Trophoblast cell (in vitro differentiated cells and primary cell): ENCODE measurements at regions not wholly inside any gene's neighbourhood (a gene's known extent, or its start where the extent isn't known, plus 50 kb on each side); places are given as distances from the start of the nearest gene placed in this dataset.
"Not testable (repeated sequence)": the region's sequence is repeated elsewhere in the genome, so short reads cannot be mapped to it uniquely, and the experiment has no call there.

Experiments
- DNase-seq, 2 donors: peaks; one replicate each; pipeline ENCODE4 v3.0.0-alpha.2; 2016
- H2AFZ ChIP-seq: 2 replicates; pipeline ENCODE4 v1.6.1; 2013; ENCODE audit warnings: low read length, moderate library complexity, mild to moderate bottlenecking; ENCODE audit not compliant: insufficient read depth, poor library complexity
- H2AK5ac ChIP-seq: 2 replicates; pipeline ENCODE4 v1.6.1; 2013; ENCODE audit warnings: mild to moderate bottlenecking, low read length
- H2BK120ac ChIP-seq: 2 replicates; pipeline ENCODE4 v1.6.1; 2013; ENCODE audit warnings: low read length, mild to moderate bottlenecking, moderate library complexity; ENCODE audit not compliant: insufficient read depth, poor library complexity
- H2BK12ac ChIP-seq: 2 replicates; pipeline ENCODE4 v1.6.1; 2013; ENCODE audit warnings: mild to moderate bottlenecking, low read length, moderate library complexity
- H2BK5ac ChIP-seq: 2 replicates; pipeline ENCODE4 v1.6.1; 2013; ENCODE audit warnings: low read length, low read depth, moderate library complexity, mild to moderate bottlenecking; ENCODE audit not compliant: poor library complexity
- H3K14ac ChIP-seq: 2 replicates; pipeline ENCODE4 v1.6.1; 2013; ENCODE audit warnings: mild to moderate bottlenecking, low read length
- H3K18ac ChIP-seq: 2 replicates; pipeline ENCODE4 v1.6.1; 2013; ENCODE audit warnings: mild to moderate bottlenecking, low read length
- H3K23ac ChIP-seq: 2 replicates; pipeline ENCODE4 v1.6.1; 2013; ENCODE audit warnings: low read length
- H3K27ac ChIP-seq: 2 replicates; pipeline ENCODE4 v1.5.1; 2013; ENCODE audit warnings: low read depth, mild to moderate bottlenecking, inconsistent platforms, low read length, moderate library complexity
- H3K27me3 ChIP-seq: 2 replicates; pipeline ENCODE4 v1.6.1; 2013; ENCODE audit warnings: inconsistent platforms, mild to moderate bottlenecking, low read length, moderate library complexity; ENCODE audit not compliant: insufficient read depth
- H3K36me3 ChIP-seq, 2 experiments: 1 replicate in 1 of 2; 2 replicates in 1 of 2; pipeline ENCODE4 v1.6.1; 2013; ENCODE audit warnings: low read length in 2 of 2, mild to moderate bottlenecking in 2 of 2, moderate library complexity in 1 of 2; ENCODE audit not compliant: insufficient read depth in 2 of 2, control insufficient read depth in 1 of 2
- H3K4ac ChIP-seq: 2 replicates; pipeline ENCODE4 v1.6.1; 2013; ENCODE audit warnings: low read depth, mild to moderate bottlenecking, low read length, moderate library complexity
- H3K4me1 ChIP-seq, 2 experiments: 1 replicate in 1 of 2; 2 replicates in 1 of 2; pipeline ENCODE4 v1.6.1; 2013; ENCODE audit warnings: low read length in 2 of 2, mild to moderate bottlenecking in 2 of 2, moderate library complexity in 1 of 2; ENCODE audit not compliant: insufficient read depth in 2 of 2, control insufficient read depth in 1 of 2
- H3K4me2 ChIP-seq: 2 replicates; pipeline ENCODE4 v1.6.1; 2013; ENCODE audit warnings: inconsistent platforms, mild to moderate bottlenecking, low read length, moderate library complexity
- H3K4me3 ChIP-seq: 2 replicates; pipeline ENCODE4 v1.5.1; 2013; ENCODE audit warnings: mild to moderate bottlenecking, low read depth, low read length, inconsistent platforms
- H3K79me1 ChIP-seq: one replicate; pipeline ENCODE4 v1.6.1; 2013; ENCODE audit warnings: low read length
- H3K79me2 ChIP-seq: 2 replicates; pipeline ENCODE4 v1.6.1; 2013; ENCODE audit warnings: low read length, mild to moderate bottlenecking; ENCODE audit not compliant: control insufficient read depth, insufficient read depth, poor library complexity
- H3K9ac ChIP-seq: 2 replicates; pipeline ENCODE4 v1.6.1; 2013; ENCODE audit warnings: mild to moderate bottlenecking, low read length
- H3K9me3 ChIP-seq: 2 replicates; pipeline ENCODE4 v1.6.1; 2013; ENCODE audit warnings: low read depth, mild to moderate bottlenecking, control low read depth, inconsistent platforms, low read length; ENCODE audit not compliant: insufficient read depth
- H4K12ac ChIP-seq: 2 replicates; pipeline ENCODE4 v1.6.1; 2013; ENCODE audit warnings: low read depth, mild to moderate bottlenecking, low read length, moderate library complexity
- H4K8ac ChIP-seq: 2 replicates; pipeline ENCODE4 v1.6.1; 2013; ENCODE audit warnings: low read depth, mild to moderate bottlenecking, low read length, moderate library complexity
- H4K91ac ChIP-seq: one replicate; pipeline ENCODE4 v1.6.1; 2013; ENCODE audit warnings: low read depth, mild to moderate bottlenecking, low read length, moderate library complexity
- WGBS: extraction: QIAGEN DNeasy Blood & Tissue Kit; methylation state at CpG from one replicate; pipeline ENCODE4 v1.1.7; 2013; ENCODE audit warnings: missing lambda C conversion rate; ENCODE audit not compliant: insufficient read length, insufficient coverage; ENCODE audit errors: extremely low coverage; 5-methylcytosine and 5-hydroxymethylcytosine counted together

GRCh38 chr1:99062192-99062591 lies 57.5 kb upstream of the PLPPR5 start:
- Histone ChIP-seq H4K91ac (no peak overlapping the region), H2BK5ac (no peak overlapping the region), H2AFZ (no peak overlapping the region), H3K4ac (no peak overlapping the region), H2AK5ac (no peak overlapping the region), H4K8ac (no peak overlapping the region), H3K79me1 (no peaks in the 10 kb centered on the region), H3K14ac (no peak overlapping the region), H3K36me3 (no peaks in the 10 kb centered on the region), H3K9me3 (no peaks in the 10 kb centered on the region), H3K27ac (no peak overlapping the region), H3K79me2 (no peaks in the 10 kb centered on the region), H3K4me2 (no peak overlapping the region), H2BK120ac (no peak overlapping the region), H3K4me1 (no peaks in the 10 kb centered on the region), H2BK12ac (no peak overlapping the region), H3K9ac (no peak overlapping the region), H3K27me3 (no peaks in the 10 kb centered on the region), H3K18ac (no peak overlapping the region), H3K23ac (no peak overlapping the region), H4K12ac (no peak overlapping the region), H3K4me3 (no peak overlapping the region)
- no peak for DNase-seq

- WGBS = no CpG with 5 or more reads among the region's 3 CpGs
- no peak overlapping the region for H3K18ac ChIP-seq
Observed at GRCh38 chr1:99069146-99069545, 64.5 kb upstream of the PLPPR5 start.

GRCh38 chr1:99078529-99078928 lies 73.9 kb upstream of the PLPPR5 start:
- H4K12ac ChIP-seq, H3K4ac ChIP-seq, H3K36me3 ChIP-seq, H3K9me3 ChIP-seq, H3K4me3 ChIP-seq, H3K27ac ChIP-seq, H2BK12ac ChIP-seq, H3K4me1 ChIP-seq, H2BK120ac ChIP-seq, H2AK5ac ChIP-seq, H3K18ac ChIP-seq, H2AFZ ChIP-seq, H4K91ac ChIP-seq, H4K8ac ChIP-seq, H2BK5ac ChIP-seq, H3K79me1 ChIP-seq, H3K9ac ChIP-seq, H3K14ac ChIP-seq, H3K4me2 ChIP-seq, H3K23ac ChIP-seq, DNase-seq, H3K27me3 ChIP-seq, H3K79me2 ChIP-seq: not testable (repeated sequence)
- no CpG with 5 or more reads among the region's 31 CpGs for WGBS

More at GRCh38 chr1:99069146-99069545, 64.5 kb upstream of the PLPPR5 start:
- no peak overlapping the region for H3K23ac ChIP-seq
- H3K27me3 ChIP-seq = no peaks in the 10 kb centered on the region
- no peak overlapping the region for H3K14ac ChIP-seq
- no peak overlapping the region for H4K12ac ChIP-seq
- H2BK12ac ChIP-seq = no peak overlapping the region
- no peak overlapping the region for H2AK5ac ChIP-seq
- no peak overlapping the region for H4K8ac ChIP-seq
- H3K4me2 ChIP-seq = no peak overlapping the region
- no peak overlapping the region for H2BK120ac ChIP-seq
- no peak overlapping the region for H3K27ac ChIP-seq
- no peaks in the 10 kb centered on the region for H3K4me1 ChIP-seq
- H3K36me3 ChIP-seq = no peaks in the 10 kb centered on the region
- no peak overlapping the region for H2AFZ ChIP-seq
- H2BK5ac ChIP-seq = no peak overlapping the region
- no peak for DNase-seq
- H3K9ac ChIP-seq = no peak overlapping the region
- H3K4ac ChIP-seq = no peak overlapping the region
- no peak overlapping the region for H3K4me3 ChIP-seq
- no peaks in the 10 kb centered on the region for H3K79me1 ChIP-seq
- H3K79me2 ChIP-seq = no peaks in the 10 kb centered on the region
- H4K91ac ChIP-seq = no peak overlapping the region
- no peaks in the 10 kb centered on the region for H3K9me3 ChIP-seq

- H3K27ac ChIP-seq = no peak overlapping the region
- no peak for DNase-seq
- WGBS = no CpG with 5 or more reads among the region's 2 CpGs
Observed at GRCh38 chr1:99082366-99082765, 77.7 kb upstream of the PLPPR5 start.

More at GRCh38 chr1:99082366-99082765, 77.7 kb upstream of the PLPPR5 start:
- H3K4ac ChIP-seq = no peak overlapping the region
- no peaks in the 10 kb centered on the region for H3K79me2 ChIP-seq
- H3K23ac ChIP-seq = no peak overlapping the region
- no peak overlapping the region for H2BK12ac ChIP-seq
- H2BK120ac ChIP-seq = no peak overlapping the region
- H3K4me1 ChIP-seq = no peaks in the 10 kb centered on the region
- H3K18ac ChIP-seq = no peak overlapping the region
- H4K8ac ChIP-seq = no peak overlapping the region
- H3K79me1 ChIP-seq = no peaks in the 10 kb centered on the region
- no peak overlapping the region for H4K12ac ChIP-seq
- H3K4me2 ChIP-seq = no peak overlapping the region
- H2AK5ac ChIP-seq = no peak overlapping the region
- no peak overlapping the region for H3K9ac ChIP-seq
- no peak overlapping the region for H3K4me3 ChIP-seq
- H3K36me3 ChIP-seq = no peaks in the 10 kb centered on the region
- H3K14ac ChIP-seq = no peak overlapping the region
- H4K91ac ChIP-seq = no peak overlapping the region
- H3K9me3 ChIP-seq = no peaks in the 10 kb centered on the region
- H2BK5ac ChIP-seq = no peak overlapping the region
- H2AFZ ChIP-seq = no peak overlapping the region
- no peaks in the 10 kb centered on the region for H3K27me3 ChIP-seq
